ENCODE measurements at regions not wholly inside any gene's neighbourhood (a gene's known extent, or its start where the extent isn't known, plus 50 kb on each side); places are given as distances from the start of the nearest gene placed in this dataset.

DNA sequence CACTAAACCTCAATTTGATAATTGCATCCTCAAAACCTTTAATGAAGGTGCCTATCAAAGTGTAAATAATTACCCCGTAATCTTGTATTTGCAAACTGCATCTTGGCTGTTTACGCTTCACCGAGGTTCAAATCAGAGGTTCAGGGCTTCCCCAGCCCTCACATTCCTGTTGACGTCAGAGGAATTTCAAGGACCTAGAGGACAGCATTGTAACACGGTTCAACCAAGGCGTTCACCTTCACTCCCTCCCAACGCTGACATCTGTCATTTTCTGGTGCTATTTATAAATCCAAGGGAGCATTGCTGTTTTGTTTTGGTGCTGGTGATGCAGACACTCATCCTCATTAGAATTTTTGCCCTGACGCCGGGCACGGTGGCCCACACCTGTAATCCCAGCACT is 691.6 kb upstream of the RBFOX1 start:
- TF ChIP-seq POLR2A (IDR thresholded peaks at IDR 0.05) = no peak
- TF ChIP-seq, protein P1, sequence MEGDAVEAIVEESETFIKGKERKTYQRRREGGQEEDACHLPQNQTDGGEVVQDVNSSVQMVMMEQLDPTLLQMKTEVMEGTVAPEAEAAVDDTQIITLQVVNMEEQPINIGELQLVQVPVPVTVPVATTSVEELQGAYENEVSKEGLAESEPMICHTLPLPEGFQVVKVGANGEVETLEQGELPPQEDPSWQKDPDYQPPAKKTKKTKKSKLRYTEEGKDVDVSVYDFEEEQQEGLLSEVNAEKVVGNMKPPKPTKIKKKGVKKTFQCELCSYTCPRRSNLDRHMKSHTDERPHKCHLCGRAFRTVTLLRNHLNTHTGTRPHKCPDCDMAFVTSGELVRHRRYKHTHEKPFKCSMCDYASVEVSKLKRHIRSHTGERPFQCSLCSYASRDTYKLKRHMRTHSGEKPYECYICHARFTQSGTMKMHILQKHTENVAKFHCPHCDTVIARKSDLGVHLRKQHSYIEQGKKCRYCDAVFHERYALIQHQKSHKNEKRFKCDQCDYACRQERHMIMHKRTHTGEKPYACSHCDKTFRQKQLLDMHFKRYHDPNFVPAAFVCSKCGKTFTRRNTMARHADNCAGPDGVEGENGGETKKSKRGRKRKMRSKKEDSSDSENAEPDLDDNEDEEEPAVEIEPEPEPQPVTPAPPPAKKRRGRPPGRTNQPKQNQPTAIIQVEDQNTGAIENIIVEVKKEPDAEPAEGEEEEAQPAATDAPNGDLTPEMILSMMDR (IDR thresholded peaks at IDR 0.05) = no peak

All from uterus (tissue), 2 donors.